Breast epithelium (tissue), 3 donors: ENCODE measurements at regions not wholly inside any gene's neighbourhood (a gene's known extent, or its start where the extent isn't known, plus 50 kb on each side); places are given as distances from the start of the nearest gene placed in this dataset.

Experiments used
- CTCF ChIP-seq, 3 donors: fragments of 450-650 bp; IDR thresholded peaks; one replicate each; pipeline ENCODE4 v1.5.1; 2016 to 2017; ENCODE audit warnings: antibody characterized with exemption in 3 of 3, mild to moderate bottlenecking in 3 of 3, moderate library complexity in 3 of 3
- POLR2A ChIP-seq: fragments of 450-650 bp; IDR thresholded peaks from one replicate; pipeline ENCODE4 v1.6.1; 2016; ENCODE audit warnings: antibody characterized with exemption, mild to moderate bottlenecking, moderate library complexity
- POLR2AphosphoS5 ChIP-seq, 3 donors: sonication (generic); formaldehyde crosslinking; IDR thresholded peaks; one replicate each; pipeline ENCODE4 v1.6.1; 2017; ENCODE audit warnings: antibody characterized with exemption in 3 of 3

GRCh38 chr4:102437111-102437510 lies 64.0 kb upstream of the NFKB1 start:
- no peak for TF ChIP-seq POLR2A
- no peak for TF ChIP-seq CTCF (IDR thresholded peaks at IDR 0.05)
- no peak for TF ChIP-seq POLR2AphosphoS5 (IDR thresholded peaks at IDR 0.05)
